B cell (primary cell): ENCODE measurements at regions not wholly inside any gene's neighbourhood (a gene's known extent, or its start where the extent isn't known, plus 50 kb on each side); places are given as distances from the start of the nearest gene placed in this dataset.

Experiments
- ATAC-seq: fragments of 200-7000 bp; cut with Tn5 transposase; one replicate; pipeline ENCODE4 v1.10.0; 2021; ENCODE audit warnings: low read depth, mild to moderate bottlenecking, moderate number of reproducible peaks, moderate library complexity
- CTCF ChIA-PET: fragments of 350-600 bp; sonication (Branson Sonifier 250); formaldehyde crosslinking; loops from one replicate; lab custom pipeline; 2021; ENCODE audit warnings: antibody characterized with exemption, inconsistent platforms; lab: Charles Lee
- POLR2A ChIA-PET: fragments of 350-600 bp; sonication (Branson Sonifier 250); formaldehyde crosslinking; loops from one replicate; lab custom pipeline; 2021; ENCODE audit warnings: antibody characterized with exemption; lab: Charles Lee
- DNase-seq: peaks from one replicate; pipeline ENCODE4 v3.0.0; 2013
- H2AFZ ChIP-seq: 2 replicates; pipeline ENCODE4 v1.6.1; 2012; ENCODE audit warnings: mild to moderate bottlenecking, low read depth, low read length; ENCODE audit not compliant: insufficient read depth, poor library complexity, severe bottlenecking
- H3K27ac ChIP-seq, 2 donors: 1 replicate in 1 of 2; 2 replicates in 1 of 2; pipeline ENCODE4 v1.5.1; 2012 to 2013; ENCODE audit warnings: low read length in 2 of 2, mild to moderate bottlenecking in 2 of 2, moderate library complexity in 1 of 2
- H3K27me3 ChIP-seq, 4 experiments: fragments of 200-600 bp in 1 of 4; sonication (generic) in 1 of 4; replicated peaks in 1 of 4; 1 replicate in 2 of 4; 2 replicates in 2 of 4; pipeline versions ENCODE4 v1.6.1 to v1.7.0; 2013 to 2016; ENCODE audit warnings: low read length in 3 of 4, mild to moderate bottlenecking in 2 of 4, mixed read lengths in 1 of 4, moderate library complexity in 1 of 4; ENCODE audit not compliant: insufficient read depth in 4 of 4, control insufficient read depth in 3 of 4; ENCODE audit errors: control extremely low read depth in 1 of 4
- H3K36me3 ChIP-seq, 2 experiments: replicated peaks in 1 of 2; 1 replicate in 1 of 2; 2 replicates in 1 of 2; pipeline versions ENCODE4 v1.6.1 to v1.7.1; 2013; ENCODE audit warnings: low read length in 1 of 2; ENCODE audit not compliant: insufficient read depth in 2 of 2, control insufficient read depth in 1 of 2; ENCODE audit errors: control extremely low read depth in 1 of 2, extremely low read depth in 1 of 2
- H3K4me1 ChIP-seq, 2 donors: fragments of 200-600 bp in 1 of 2; sonication (generic) in 1 of 2; 1 replicate in 1 of 2; 2 replicates in 1 of 2; pipeline versions ENCODE4 v1.5.1 to v1.6.1; 2013 to 2017; ENCODE audit warnings: low read length in 2 of 2; ENCODE audit not compliant: control insufficient read depth in 2 of 2, insufficient read depth in 2 of 2
- H3K4me2 ChIP-seq: replicated peaks from 2 replicates; pipeline ENCODE3; 2012; ENCODE audit warnings: mild to moderate bottlenecking, low read depth, low read length; ENCODE audit not compliant: poor library complexity, severe bottlenecking
- H3K4me3 ChIP-seq, 5 experiments: fragments of 200-600 bp in 1 of 5; sonication (generic) in 1 of 5; 1 replicate in 3 of 5; 2 replicates in 2 of 5; pipeline versions ENCODE4 v1.5.1 to v1.7.0; 2011 to 2016; ENCODE audit warnings: low read length in 4 of 5, mild to moderate bottlenecking in 4 of 5, low read depth in 2 of 5, control low read depth in 1 of 5, moderate library complexity in 1 of 5; ENCODE audit not compliant: insufficient read depth in 1 of 5; ENCODE audit errors: control extremely low read depth in 1 of 5, extremely low read depth in 1 of 5
- H3K79me2 ChIP-seq: fragments of 200-600 bp; sonication (generic); one replicate; pipeline ENCODE4 v1.6.0; 2016; ENCODE audit warnings: low read length; ENCODE audit not compliant: control insufficient read depth, insufficient read depth
- H3K9ac ChIP-seq: fragments of 200-600 bp; sonication (generic); 2 replicates; pipeline ENCODE4 v1.6.1; 2017; ENCODE audit warnings: mild to moderate bottlenecking, low read length, moderate library complexity
- H3K9me3 ChIP-seq, 3 donors: one replicate each; pipeline versions ENCODE4 v1.6.1 to v1.7.1; 2013; ENCODE audit warnings: low read length in 2 of 3; ENCODE audit not compliant: control insufficient read depth in 2 of 3, insufficient read depth in 1 of 3; ENCODE audit errors: control extremely low read depth in 1 of 3
- H4K20me1 ChIP-seq: 2 replicates; pipeline ENCODE4 v1.6.0; 2012; ENCODE audit warnings: mild to moderate bottlenecking, low read length; ENCODE audit not compliant: insufficient read depth, control insufficient read depth, poor library complexity, severe bottlenecking
- H3K27ac Mint-ChIP-seq: one replicate; pipeline ENCODE4 v1.8.0; 2021; ENCODE audit warnings: mixed read lengths
- H3K27me3 Mint-ChIP-seq: one replicate; pipeline ENCODE4 v1.8.0; 2021; ENCODE audit warnings: mixed read lengths
- H3K4me1 Mint-ChIP-seq: one replicate; pipeline ENCODE4 v1.8.0; 2021; ENCODE audit warnings: mixed read lengths
- H3K4me3 Mint-ChIP-seq: one replicate; pipeline ENCODE4 v1.8.0; 2021; ENCODE audit warnings: mixed read lengths
- H3K9me3 Mint-ChIP-seq: one replicate; pipeline ENCODE4 v1.8.0; 2022; ENCODE audit warnings: mixed read lengths; ENCODE audit not compliant: insufficient read depth
- EZH2 ChIP-seq: IDR thresholded peaks from 2 replicates; pipeline ENCODE4 v1.6.1; 2012; ENCODE audit warnings: borderline replicate concordance, low read depth, mild to moderate bottlenecking, moderate library complexity, low read length; ENCODE audit not compliant: insufficient read depth, poor library complexity, severe bottlenecking
- WGBS: methylation state at CpG from one replicate; pipeline ENCODE4 v1.1.5; 2013; ENCODE audit warnings: missing lambda C conversion rate; ENCODE audit not compliant: insufficient coverage; 5-methylcytosine and 5-hydroxymethylcytosine counted together
- intact Hi-C: fragments of 100-400 bp; cut with micrococcal nuclease; formaldehyde crosslinking; loops from one replicate; pipeline ENCODE4 v1.10.0; 2022
- TF ChIP-seq, protein P1 (sequence below): fragments of 200-600 bp; IDR thresholded peaks from one replicate; pipeline ENCODE4 v1.8.0; 2022; ENCODE audit warnings: antibody characterized with exemption, mild to moderate bottlenecking

DNA sequence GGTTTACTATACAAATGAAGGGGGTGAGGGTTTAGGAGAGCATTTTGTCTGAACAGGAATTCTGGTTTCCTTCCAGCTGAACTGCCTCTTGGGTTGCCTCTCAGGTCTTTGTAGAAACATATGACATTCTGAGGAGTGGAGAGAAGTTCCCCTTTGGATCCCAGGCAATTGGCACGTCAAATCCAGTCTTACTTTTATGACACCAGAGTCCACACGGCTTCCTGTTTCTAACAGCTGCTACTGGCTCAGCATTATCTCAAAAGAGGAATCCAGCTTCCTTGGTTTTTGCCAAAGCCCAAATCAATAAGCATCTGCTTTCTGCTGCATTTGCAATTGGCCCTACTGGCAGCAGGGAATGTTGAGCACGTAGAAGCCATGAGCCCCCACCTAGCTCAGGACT lies 97.6 kb upstream of the FAM20A start:
- CTCF ChIA-PET = no interaction called here
- intact Hi-C loops = no loop called here
- DNase-seq = no peak
- TF ChIP-seq, protein P1, sequence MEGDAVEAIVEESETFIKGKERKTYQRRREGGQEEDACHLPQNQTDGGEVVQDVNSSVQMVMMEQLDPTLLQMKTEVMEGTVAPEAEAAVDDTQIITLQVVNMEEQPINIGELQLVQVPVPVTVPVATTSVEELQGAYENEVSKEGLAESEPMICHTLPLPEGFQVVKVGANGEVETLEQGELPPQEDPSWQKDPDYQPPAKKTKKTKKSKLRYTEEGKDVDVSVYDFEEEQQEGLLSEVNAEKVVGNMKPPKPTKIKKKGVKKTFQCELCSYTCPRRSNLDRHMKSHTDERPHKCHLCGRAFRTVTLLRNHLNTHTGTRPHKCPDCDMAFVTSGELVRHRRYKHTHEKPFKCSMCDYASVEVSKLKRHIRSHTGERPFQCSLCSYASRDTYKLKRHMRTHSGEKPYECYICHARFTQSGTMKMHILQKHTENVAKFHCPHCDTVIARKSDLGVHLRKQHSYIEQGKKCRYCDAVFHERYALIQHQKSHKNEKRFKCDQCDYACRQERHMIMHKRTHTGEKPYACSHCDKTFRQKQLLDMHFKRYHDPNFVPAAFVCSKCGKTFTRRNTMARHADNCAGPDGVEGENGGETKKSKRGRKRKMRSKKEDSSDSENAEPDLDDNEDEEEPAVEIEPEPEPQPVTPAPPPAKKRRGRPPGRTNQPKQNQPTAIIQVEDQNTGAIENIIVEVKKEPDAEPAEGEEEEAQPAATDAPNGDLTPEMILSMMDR = no peak
- no peak for TF ChIP-seq EZH2
- no peak overlapping the region for H3K27ac Mint-ChIP-seq
- no peak overlapping the region for H3K4me3 Mint-ChIP-seq
- ATAC-seq = no peak
- WGBS = 59% methylated on average over 3 of the region's 3 CpGs
- H3K9me3 Mint-ChIP-seq = no peaks in the 10 kb centered on the region
- Histone ChIP-seq H3K4me3 (no peak overlapping the region), H4K20me1 (no peaks in the 10 kb centered on the region), H3K27me3 (peaks cover 0 to 3% (median 0%) of the 10 kb centered on the region in 4 experiments), H3K4me1 (no peaks in the 10 kb centered on the region), H3K27ac (no peak overlapping the region), H3K36me3 (no peaks in the 10 kb centered on the region), H2AFZ (no peak overlapping the region), H3K79me2 (no peaks in the 10 kb centered on the region), H3K9ac (no peak overlapping the region), H3K9me3 (no peaks in the 10 kb centered on the region), H3K4me2 (no peak overlapping the region)
- H3K27me3 Mint-ChIP-seq = peaks cover 12% of the 10 kb centered on the region
- POLR2A ChIA-PET = no interaction called here
- H3K4me1 Mint-ChIP-seq = no peaks in the 10 kb centered on the region

DNA sequence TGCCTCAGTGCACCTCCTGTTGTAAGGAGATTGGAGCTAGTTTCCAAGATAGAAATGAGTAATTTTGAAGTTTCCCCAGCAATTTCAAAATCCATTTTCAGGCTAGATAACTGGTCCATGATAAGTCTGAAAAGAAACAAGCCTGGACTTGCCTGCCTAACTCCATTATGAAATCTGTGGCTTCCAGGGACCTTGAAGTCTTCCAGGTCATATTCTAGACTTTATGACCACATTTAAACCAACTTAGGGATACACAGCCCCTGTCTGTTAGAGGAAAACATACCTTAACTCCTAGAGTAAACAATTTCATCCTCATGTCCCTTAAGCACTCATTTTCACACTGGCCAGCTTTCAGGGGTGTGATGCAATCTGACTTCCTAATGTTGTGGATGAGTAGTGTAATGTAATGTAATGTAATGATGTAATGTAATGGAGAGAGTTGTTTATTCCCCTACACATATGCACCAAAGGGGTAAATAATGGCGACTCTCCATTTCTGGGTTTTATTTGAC lies 96.7 kb upstream of the FAM20A start:
- Histone ChIP-seq H3K79me2 (no peaks in the 10 kb centered on the region), H3K9me3 (no peaks in the 10 kb centered on the region), H3K4me3 (no peak overlapping the region), H2AFZ (no peak overlapping the region), H3K4me1 (no peaks in the 10 kb centered on the region), H3K4me2 (no peak overlapping the region), H4K20me1 (no peaks in the 10 kb centered on the region), H3K27me3 (peaks cover 0 to 3% (median 0%) of the 10 kb centered on the region in 4 experiments), H3K27ac (no peak overlapping the region), H3K36me3 (no peaks in the 10 kb centered on the region), H3K9ac (no peak overlapping the region)
- Mint-ChIP-seq H3K4me1 (no peaks in the 10 kb centered on the region), H3K9me3 (no peaks in the 10 kb centered on the region), H3K27me3 (peaks cover 12% of the 10 kb centered on the region), H3K27ac (no peak overlapping the region), H3K4me3 (no peak overlapping the region)
- WGBS = no CpG with 5 or more reads among the region's 1 CpG
- DNase-seq (no peak), ATAC-seq (no peak)
- CTCF ChIA-PET = no interaction called here
- TF ChIP-seq EZH2 = no peak
- TF ChIP-seq, protein P1 = no peak
- intact Hi-C loops = no loop called here
- POLR2A ChIA-PET = no interaction called here
